Heart right ventricle (tissue), 16 donors: ENCODE measurements at regions not wholly inside any gene's neighbourhood (a gene's known extent, or its start where the extent isn't known, plus 50 kb on each side); places are given as distances from the start of the nearest gene placed in this dataset.

Experiments
- ATAC-seq, 8 donors: fragments of 200-7000 bp; cut with Tn5 transposase; one replicate each; pipeline ENCODE4 v1.9.1; 2020; ENCODE audit warnings: mild to moderate bottlenecking in 8 of 8, moderate library complexity in 8 of 8, moderate number of reproducible peaks in 1 of 8
- DNase-seq, 2 donors: peaks; one replicate each; pipeline ENCODE4 v3.0.0-alpha.2; 2020
- H3K27ac ChIP-seq, 10 donors: fragments of 200-600 bp; sonication (generic) in 2 of 10; one replicate each; pipeline versions ENCODE4 v1.5.0 to v1.8.0; 2020 to 2022; ENCODE audit warnings: mild to moderate bottlenecking in 3 of 10
- H3K27me3 ChIP-seq, 7 donors: fragments of 200-600 bp; one replicate each; pipeline ENCODE4 v1.8.0; 2021 to 2022; ENCODE audit warnings: mild to moderate bottlenecking in 2 of 7
- H3K36me3 ChIP-seq, 9 donors: fragments of 200-600 bp; sonication (generic) in 1 of 9; one replicate each; pipeline versions ENCODE4 v1.5.0 to v1.8.0; 2020 to 2022; ENCODE audit warnings: mild to moderate bottlenecking in 2 of 9
- H3K4me1 ChIP-seq, 9 donors: fragments of 200-600 bp; sonication (generic) in 1 of 9; one replicate each; pipeline versions ENCODE4 v1.5.0 to v1.8.0; 2020 to 2022; ENCODE audit warnings: mild to moderate bottlenecking in 4 of 9
- H3K4me3 ChIP-seq, 10 donors: fragments of 200-600 bp; sonication (generic) in 2 of 10; one replicate each; pipeline versions ENCODE4 v1.5.0 to v1.8.0; 2020 to 2022; ENCODE audit warnings: mild to moderate bottlenecking in 7 of 10, moderate library complexity in 2 of 10
- H3K9me3 ChIP-seq, 11 donors: fragments of 200-600 bp in 10 of 11; sonication (generic) in 2 of 11; one replicate each; pipeline versions ENCODE4 v1.5.0 to v1.8.0; 2013 to 2022; ENCODE audit warnings: mild to moderate bottlenecking in 2 of 11, control low read depth in 1 of 11, moderate library complexity in 1 of 11
- CTCF ChIP-seq, 9 donors: fragments of 200-600 bp; sonication (generic) in 2 of 9; IDR thresholded peaks; one replicate each; pipeline versions ENCODE4 v1.5.0 to v1.8.0; 2021 to 2022; ENCODE audit warnings: antibody characterized with exemption in 9 of 9, mild to moderate bottlenecking in 5 of 9, moderate library complexity in 1 of 9
- WGBS, 2 donors: extraction: QIAGEN DNeasy Blood & Tissue Kit; methylation state at CpG; one replicate each; pipeline ENCODE4 v1.1.7; 2013; ENCODE audit warnings: inconsistent platforms in 1 of 2; 5-methylcytosine and 5-hydroxymethylcytosine counted together
- intact Hi-C, 10 donors: fragments of 100-400 bp; cut with DNase I; formaldehyde crosslinking; loops; one replicate each; pipeline versions ENCODE4 v1.11.1 to v1.14.2; 2022
- donor health status: Arrhythmogenic right ventricular cardiomyopathy.
- donor health status: ischemic (EF 13 %, LVEDD 7.1; RV severe dilation, severe dysfunction).
- donor health status: healthy with polysubstance abuse.
- donor health status: DM: no; HTN: yes; CAD: no.
- donor health status: DM: no; HTN: no; CAD: no.
- donor health status: ischemic (EF 25% LVEDD 6.9; RV normal size, moderate dysfunction).
- donor health status: ischemic (EF 25% LVEDD 5.7; RV mildly dilated, moderate dysfunction).
- donor health status: healthy.
- donor health status: DM: yes; HTN: yes; CAD: no.
- donor health status: Ischemic cardiomyopathy.
- donor health status: ischemic (EF 35%, LVEDD 5.7; RV mildly dilated, moderate dysfunction).
- donor health status: nonischemic (EF 11% LVEDD 7.7; RV severe dilation, severe dysfunction).
- donor health status: DM: yes; HTN: yes; CAD: no.
- donor health status: PGD.
- donor health status: ischemic (EF 29% LVEDD 5.4; RV normal size, mild dysfunction).
- donor health status: nonischemic (EF 23%, LVEDD 6.1; RV moderate dilation, normal function).

GRCh38 chr6:119799596-119800509 lies 450.3 kb upstream of the MAN1A1 start:
- TF ChIP-seq CTCF (IDR thresholded peaks at IDR 0.05), result no peak
- H3K9me3 ChIP-seq, result no peaks in the 10 kb centered on the region
- intact Hi-C loops, result no loop called here
- no peak overlapping the region for H3K27ac ChIP-seq
- H3K36me3 ChIP-seq, result no peaks in the 10 kb centered on the region
- H3K4me3 ChIP-seq, result no peak overlapping the region
- DNase-seq (no peak), ATAC-seq (no peak)
- peaks cover 0 to 7% (median 0%) of the 10 kb centered on the region in 9 donors for H3K4me1 ChIP-seq
- no peaks in the 10 kb centered on the region for H3K27me3 ChIP-seq
- WGBS, 2 donors, result 52 to 61% methylated on average over 5 of the region's 5 CpGs

- intact Hi-C loops, result no loop called here
- no peaks in the 10 kb centered on the region for H3K9me3 ChIP-seq
- WGBS, 2 donors, result 90 to 100% methylated on average over 1 of the region's 1 CpG
- no peak overlapping the region for H3K4me3 ChIP-seq
- no peaks in the 10 kb centered on the region for H3K36me3 ChIP-seq
- no peaks in the 10 kb centered on the region for H3K4me1 ChIP-seq
- no peak for ATAC-seq
- DNase-seq, result no peak
- H3K27ac ChIP-seq, result no peak overlapping the region
- H3K27me3 ChIP-seq, result no peaks in the 10 kb centered on the region
- TF ChIP-seq CTCF (IDR thresholded peaks at IDR 0.05), result no peak
Measured at GRCh38 chr6:119791736-119792135, 442.2 kb upstream of the MAN1A1 start.

GRCh38 chr6:119781365-119781764 lies 431.8 kb upstream of the MAN1A1 start:
- ATAC-seq (no peak), DNase-seq (no peak)
- no peak overlapping the region for H3K4me3 ChIP-seq
- H3K36me3 ChIP-seq, result no peaks in the 10 kb centered on the region
- H3K4me1 ChIP-seq, result no peaks in the 10 kb centered on the region
- intact Hi-C loops, result no loop called here
- H3K9me3 ChIP-seq, result no peaks in the 10 kb centered on the region
- H3K27me3 ChIP-seq, result no peaks in the 10 kb centered on the region
- 86% methylated on average over 6 of the region's 6 CpGs for WGBS, 2 donors
- TF ChIP-seq CTCF (IDR thresholded peaks at IDR 0.05), result no peak
- no peak overlapping the region for H3K27ac ChIP-seq

- intact Hi-C loops, result no loop called here
- WGBS, 2 donors, result 72 to 73% methylated on average over 5 of the region's 5 CpGs
- Histone ChIP-seq H3K27me3 (no peaks in the 10 kb centered on the region), H3K4me1 (no peaks in the 10 kb centered on the region), H3K4me3 (no peak overlapping the region), H3K9me3 (peaks cover 0 to 18% (median 0%) of the 10 kb centered on the region in 11 donors), H3K27ac (no peak overlapping the region), H3K36me3 (no peaks in the 10 kb centered on the region)
- ATAC-seq, result no peak
- TF ChIP-seq CTCF (IDR thresholded peaks at IDR 0.05), result no peak
- DNase-seq, result no peak
Measured at GRCh38 chr6:119768201-119768600, 418.6 kb upstream of the MAN1A1 start.
